Uterus (tissue), 3 donors: ENCODE measurements at regions not wholly inside any gene's neighbourhood (a gene's known extent, or its start where the extent isn't known, plus 50 kb on each side); places are given as distances from the start of the nearest gene placed in this dataset.

Experiments used
- DNase-seq, 2 donors: peaks; one replicate each; pipeline ENCODE4 v3.0.0-alpha.2; 2019 to 2020
- H3K27ac ChIP-seq, 2 donors: fragments of 200-600 bp; sonication (generic); 1 replicate in 1 of 2; 2 replicates in 1 of 2; pipeline ENCODE4 v1.5.1; 2016 to 2018
- H3K27me3 ChIP-seq, 2 donors: fragments of 200-600 bp; sonication (generic); one replicate each; pipeline ENCODE4 v1.5.1; 2018 to 2019; ENCODE audit warnings: control low read depth in 1 of 2
- H3K36me3 ChIP-seq, 2 donors: fragments of 200-600 bp; sonication (generic); one replicate each; pipeline ENCODE4 v1.5.1; 2019; ENCODE audit warnings: control low read depth in 1 of 2
- H3K4me1 ChIP-seq, 2 donors: fragments of 200-600 bp; sonication (generic); one replicate each; pipeline ENCODE4 v1.5.1; 2018 to 2019; ENCODE audit warnings: control low read depth in 1 of 2
- H3K4me3 ChIP-seq, 2 donors: fragments of 200-600 bp; sonication (generic); 1 replicate in 1 of 2; 2 replicates in 1 of 2; pipeline ENCODE4 v1.5.1; 2018 to 2019; ENCODE audit warnings: mild to moderate bottlenecking in 1 of 2
- H3K9me3 ChIP-seq, 2 donors: fragments of 200-600 bp; sonication (generic); one replicate each; pipeline ENCODE4 v1.5.1; 2019; ENCODE audit warnings: control low read depth in 1 of 2
- POLR2A ChIP-seq, 2 donors: fragments of 450-650 bp; IDR thresholded peaks; one replicate each; pipeline ENCODE4 v1.6.1; 2016; ENCODE audit warnings: antibody characterized with exemption in 2 of 2, mild to moderate bottlenecking in 1 of 2, moderate library complexity in 1 of 2
- intact Hi-C: fragments of 100-400 bp; cut with DNase I; formaldehyde crosslinking; loops from one replicate; pipeline ENCODE4 v1.15.1; 2023; ENCODE audit warnings: low total_unique reads
- TF ChIP-seq, protein P1 (sequence below), 4 experiments: fragments of 200-600 bp in 2 of 4; fragments of 450-650 bp in 2 of 4; sonication (generic) in 2 of 4; IDR thresholded peaks; one replicate each; pipeline ENCODE4 v1.5.1; 2016 to 2019; ENCODE audit warnings: antibody characterized with exemption in 4 of 4, mild to moderate bottlenecking in 2 of 4, moderate library complexity in 1 of 4
- donor health status: DM: yes; HTN: yes; CAD: no.

DNA sequence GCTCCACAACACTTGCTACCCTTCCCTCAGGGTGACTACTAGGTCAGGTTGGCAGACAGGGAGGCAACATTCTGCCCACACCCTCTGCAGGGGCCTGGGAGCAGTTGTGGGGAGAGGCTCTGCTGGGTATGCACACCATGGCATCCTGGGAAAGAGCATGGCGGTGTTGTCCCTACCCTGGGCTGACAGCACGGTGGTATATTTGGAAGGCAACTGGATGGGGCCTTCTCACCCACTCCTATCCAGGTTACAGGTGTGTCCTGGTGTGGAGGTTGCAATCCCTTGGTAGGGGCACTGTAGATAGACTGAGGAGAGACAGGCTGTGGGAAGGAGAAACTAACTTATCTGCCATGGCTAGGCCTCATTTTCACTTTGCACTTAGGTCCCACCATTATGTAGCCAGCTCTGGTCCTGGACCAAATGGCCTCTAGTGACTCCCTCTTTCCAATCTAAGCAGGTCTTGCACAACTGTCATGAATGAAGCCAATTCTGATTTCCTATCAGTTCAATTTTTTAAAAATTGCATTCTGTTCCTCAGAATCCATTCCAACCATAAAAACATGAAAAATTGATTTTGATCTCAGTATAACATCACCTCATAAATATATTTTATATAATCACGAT, 54.0 kb upstream of the CD44 start:
- no peaks in the 10 kb centered on the region for H3K27me3 ChIP-seq
- DNase-seq, result no peak
- intact Hi-C loops, result no loop called here
- H3K4me3 ChIP-seq, result no peak overlapping the region
- TF ChIP-seq POLR2A (IDR thresholded peaks at IDR 0.05), result no peak
- TF ChIP-seq, protein P1, sequence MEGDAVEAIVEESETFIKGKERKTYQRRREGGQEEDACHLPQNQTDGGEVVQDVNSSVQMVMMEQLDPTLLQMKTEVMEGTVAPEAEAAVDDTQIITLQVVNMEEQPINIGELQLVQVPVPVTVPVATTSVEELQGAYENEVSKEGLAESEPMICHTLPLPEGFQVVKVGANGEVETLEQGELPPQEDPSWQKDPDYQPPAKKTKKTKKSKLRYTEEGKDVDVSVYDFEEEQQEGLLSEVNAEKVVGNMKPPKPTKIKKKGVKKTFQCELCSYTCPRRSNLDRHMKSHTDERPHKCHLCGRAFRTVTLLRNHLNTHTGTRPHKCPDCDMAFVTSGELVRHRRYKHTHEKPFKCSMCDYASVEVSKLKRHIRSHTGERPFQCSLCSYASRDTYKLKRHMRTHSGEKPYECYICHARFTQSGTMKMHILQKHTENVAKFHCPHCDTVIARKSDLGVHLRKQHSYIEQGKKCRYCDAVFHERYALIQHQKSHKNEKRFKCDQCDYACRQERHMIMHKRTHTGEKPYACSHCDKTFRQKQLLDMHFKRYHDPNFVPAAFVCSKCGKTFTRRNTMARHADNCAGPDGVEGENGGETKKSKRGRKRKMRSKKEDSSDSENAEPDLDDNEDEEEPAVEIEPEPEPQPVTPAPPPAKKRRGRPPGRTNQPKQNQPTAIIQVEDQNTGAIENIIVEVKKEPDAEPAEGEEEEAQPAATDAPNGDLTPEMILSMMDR (IDR thresholded peaks at IDR 0.05), result no peak
- peak overlapping the region; percentile 82 to 85 for H3K27ac ChIP-seq
- H3K4me1 ChIP-seq, result peaks cover 11 to 13% of the 10 kb centered on the region in 2 donors
- H3K36me3 ChIP-seq, result no peaks in the 10 kb centered on the region
- H3K9me3 ChIP-seq, result no peaks in the 10 kb centered on the region

DNA sequence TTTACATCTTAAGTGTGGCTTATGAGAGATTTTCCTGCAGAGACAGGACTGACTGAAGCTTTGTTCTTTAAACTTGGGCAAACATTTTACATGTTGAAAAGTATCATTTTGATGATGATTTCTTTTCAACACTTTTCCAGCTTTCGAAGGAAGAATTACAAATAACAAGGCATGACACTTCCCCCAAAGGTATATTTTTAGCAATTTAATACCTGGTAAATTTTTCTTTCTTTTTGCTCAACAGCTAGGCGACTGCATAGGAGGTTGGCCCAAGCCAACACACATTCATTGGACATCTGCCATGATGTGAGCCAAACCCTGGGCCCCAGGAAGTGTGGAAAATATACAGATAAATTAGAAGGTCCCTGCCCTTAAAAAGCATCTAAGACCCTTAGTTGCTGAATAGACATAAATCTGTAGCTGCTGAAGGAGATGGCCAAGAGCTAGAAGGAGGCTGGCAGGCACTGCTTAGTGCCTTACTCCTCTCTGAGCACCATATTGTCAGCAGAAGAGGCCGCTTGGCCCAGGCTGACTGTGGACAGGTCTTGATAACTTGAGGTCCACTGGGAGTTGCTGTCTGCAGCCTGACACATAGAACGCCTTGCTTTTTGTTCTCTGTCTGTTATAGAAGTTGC, 53.3 kb upstream of the CD44 start:
- Histone ChIP-seq H3K27ac (peak overlapping the region; percentile 30 to 85), H3K27me3 (no peaks in the 10 kb centered on the region), H3K4me1 (peaks cover 11 to 13% of the 10 kb centered on the region in 2 donors), H3K4me3 (no peak overlapping the region), H3K9me3 (no peaks in the 10 kb centered on the region), H3K36me3 (no peaks in the 10 kb centered on the region)
- DNase-seq, result no peak
- TF ChIP-seq, protein P1 (IDR thresholded peaks at IDR 0.05), result no peak
- no peak for TF ChIP-seq POLR2A (IDR thresholded peaks at IDR 0.05)
- intact Hi-C loops, result no loop called here

DNA sequence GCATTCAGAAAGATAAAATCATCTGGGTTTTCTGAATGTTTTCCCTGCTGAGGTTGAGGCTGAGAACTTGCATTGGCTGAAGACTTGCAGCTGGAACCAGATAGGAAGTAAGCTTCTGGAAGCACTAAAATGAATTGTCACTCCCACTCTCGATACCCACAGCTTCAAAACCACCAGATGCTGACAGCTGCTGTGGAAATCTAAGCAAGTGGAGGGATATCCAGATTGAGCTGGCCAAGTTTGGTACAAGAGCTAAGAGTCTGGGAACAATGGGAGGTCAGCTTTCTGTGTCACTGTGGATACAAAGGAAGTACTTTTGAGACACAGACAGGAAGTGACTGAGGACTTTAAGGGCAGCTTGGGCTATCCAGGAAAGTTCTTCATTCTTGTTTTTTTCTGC, 51.3 kb upstream of the CD44 start:
- Histone ChIP-seq H3K36me3 (no peaks in the 10 kb centered on the region), H3K4me3 (no peak overlapping the region), H3K27ac (peak overlapping the region; percentile 23 to 58), H3K4me1 (peaks cover 8 to 11% of the 10 kb centered on the region in 2 donors), H3K9me3 (no peaks in the 10 kb centered on the region), H3K27me3 (no peaks in the 10 kb centered on the region)
- intact Hi-C loops, result no loop called here
- DNase-seq, result no peak
- TF ChIP-seq, protein P1 (IDR thresholded peaks at IDR 0.05), result no peak
- no peak for TF ChIP-seq POLR2A (IDR thresholded peaks at IDR 0.05)

DNA sequence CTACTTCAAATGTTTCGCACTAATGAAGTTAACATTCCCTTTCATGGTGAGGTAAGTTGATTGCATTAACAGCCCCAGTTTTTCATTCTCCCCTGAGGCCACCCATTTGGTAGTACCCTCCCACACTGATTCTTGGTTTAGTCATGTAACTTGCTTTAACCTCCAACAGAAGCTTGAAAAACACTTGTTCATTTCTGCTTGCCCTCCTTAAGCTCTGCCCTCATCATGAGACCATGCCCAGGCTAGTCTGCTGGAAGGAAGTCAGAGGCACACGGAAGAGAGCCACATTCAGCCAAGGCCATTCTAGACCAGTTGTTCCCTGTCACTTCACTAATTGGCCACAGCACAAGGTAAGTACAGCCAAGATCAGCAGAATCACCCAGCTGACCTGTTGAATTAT, 50.7 kb upstream of the CD44 start:
- no peaks in the 10 kb centered on the region for H3K9me3 ChIP-seq
- peak overlapping the region; percentile 23 to 58 for H3K27ac ChIP-seq
- intact Hi-C loops, result no loop called here
- no peak for DNase-seq
- TF ChIP-seq, protein P1 (IDR thresholded peaks at IDR 0.05), result no peak
- no peak for TF ChIP-seq POLR2A (IDR thresholded peaks at IDR 0.05)
- H3K4me3 ChIP-seq, result no peak overlapping the region
- H3K36me3 ChIP-seq, result no peaks in the 10 kb centered on the region
- H3K27me3 ChIP-seq, result no peaks in the 10 kb centered on the region
- H3K4me1 ChIP-seq, result peaks cover 4 to 8% of the 10 kb centered on the region in 2 donors

DNA sequence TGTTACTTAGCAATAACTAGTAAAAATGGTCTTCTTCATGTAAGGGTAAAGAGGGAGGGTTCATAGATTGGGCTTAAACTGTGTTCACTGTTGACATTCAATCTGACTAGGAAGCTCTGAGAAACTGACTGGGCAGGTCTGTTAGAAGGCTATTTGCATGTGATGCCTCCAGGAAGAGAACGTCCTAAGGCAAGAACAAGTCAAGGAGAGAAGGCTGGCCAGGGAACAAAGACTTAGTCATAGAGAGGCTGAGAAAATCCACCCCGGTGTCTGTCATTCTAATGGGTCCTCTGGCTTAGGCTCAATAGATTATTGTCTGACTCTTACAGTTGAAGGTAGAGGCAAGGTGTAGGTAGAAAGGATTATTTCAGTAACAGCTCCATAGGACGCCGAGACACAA, 50.3 kb upstream of the CD44 start:
- H3K27ac ChIP-seq, result no peak overlapping the region
- H3K4me3 ChIP-seq, result no peak overlapping the region
- no peaks in the 10 kb centered on the region for H3K9me3 ChIP-seq
- TF ChIP-seq, protein P1 (IDR thresholded peaks at IDR 0.05), result no peak
- no peak for TF ChIP-seq POLR2A (IDR thresholded peaks at IDR 0.05)
- intact Hi-C loops, result no loop called here
- H3K27me3 ChIP-seq, result no peaks in the 10 kb centered on the region
- DNase-seq, result no peak
- peaks cover 4% of the 10 kb centered on the region in 2 donors for H3K4me1 ChIP-seq
- H3K36me3 ChIP-seq, result no peaks in the 10 kb centered on the region
